ENCODE measurements at regions not wholly inside any gene's neighbourhood (a gene's known extent, or its start where the extent isn't known, plus 50 kb on each side); places are given as distances from the start of the nearest gene placed in this dataset.
A peak's percentile ranks its signal among the peaks of the same experiment; 100 is the strongest.

- POLR2A ChIA-PET (ENCODE audit: partially characterized antibody), result interaction anchor here (1.3 to 2.2 kb wide), 2 partner anchors 9 to 16 kb away, joined by 3 to 6 read pairs; no protein-coding TSS in a partner anchor
- H4K5ac ChIP-seq (ENCODE audit: insufficient read length, low read depth, low read length), result no peak overlapping the region
- no peaks in the 10 kb centered on the region for H3K23me2 ChIP-seq (ENCODE audit: low read depth, low read length)
- no peak overlapping the region for H2BK120ac ChIP-seq (replicated peaks; ENCODE audit: low read depth, low read length)
- H2BK20ac ChIP-seq (ENCODE audit: low read length), result no peak overlapping the region
- no peaks in the 10 kb centered on the region for H3K36me3 ChIP-seq (ENCODE audit: control insufficient read depth in 2 of 4, insufficient read depth in 4 of 4, low read length in 3 of 4)
- no peaks in the 10 kb centered on the region for H3K27me3 ChIP-seq (replicated peaks in 1 of 4; ENCODE audit: control insufficient read depth in 3 of 4, extremely low read depth in 1 of 4, insufficient read depth in 3 of 4, low read length in 3 of 4)
- H3K27ac ChIP-seq (ENCODE audit: low read depth, low read length), result no peak overlapping the region
- H2AFZ ChIP-seq (ENCODE audit: low read length), result no peak overlapping the region
- H3K9me3 ChIP-seq (ENCODE audit: insufficient read depth in 2 of 2, low read depth in 1 of 2, low read length in 1 of 2), result peaks cover 0 to 2% of the 10 kb centered on the region in 2 experiments; a peak in 1 of 4 replicates
- no peak overlapping the region for H3K4me2 ChIP-seq (ENCODE audit: insufficient read depth in 1 of 2, low read depth in 2 of 2, low read length in 2 of 2)
- no peak overlapping the region for H3K23ac ChIP-seq (ENCODE audit: insufficient read length)
- H4K8ac ChIP-seq (ENCODE audit: extremely low read depth, insufficient read depth, low read length), result no peak overlapping the region
- peak; percentile 11; the same call in 1 of the 2 replicates for TF ChIP-seq CREB1 (IDR thresholded peaks at IDR 0.05)
- TF ChIP-seq, protein P1, sequence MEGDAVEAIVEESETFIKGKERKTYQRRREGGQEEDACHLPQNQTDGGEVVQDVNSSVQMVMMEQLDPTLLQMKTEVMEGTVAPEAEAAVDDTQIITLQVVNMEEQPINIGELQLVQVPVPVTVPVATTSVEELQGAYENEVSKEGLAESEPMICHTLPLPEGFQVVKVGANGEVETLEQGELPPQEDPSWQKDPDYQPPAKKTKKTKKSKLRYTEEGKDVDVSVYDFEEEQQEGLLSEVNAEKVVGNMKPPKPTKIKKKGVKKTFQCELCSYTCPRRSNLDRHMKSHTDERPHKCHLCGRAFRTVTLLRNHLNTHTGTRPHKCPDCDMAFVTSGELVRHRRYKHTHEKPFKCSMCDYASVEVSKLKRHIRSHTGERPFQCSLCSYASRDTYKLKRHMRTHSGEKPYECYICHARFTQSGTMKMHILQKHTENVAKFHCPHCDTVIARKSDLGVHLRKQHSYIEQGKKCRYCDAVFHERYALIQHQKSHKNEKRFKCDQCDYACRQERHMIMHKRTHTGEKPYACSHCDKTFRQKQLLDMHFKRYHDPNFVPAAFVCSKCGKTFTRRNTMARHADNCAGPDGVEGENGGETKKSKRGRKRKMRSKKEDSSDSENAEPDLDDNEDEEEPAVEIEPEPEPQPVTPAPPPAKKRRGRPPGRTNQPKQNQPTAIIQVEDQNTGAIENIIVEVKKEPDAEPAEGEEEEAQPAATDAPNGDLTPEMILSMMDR (IDR thresholded peaks at IDR 0.05; ENCODE audit: control extremely low read depth in 1 of 3, insufficient read depth in 1 of 3, low read depth in 1 of 3, low read length in 3 of 3), result peak in 1 of 3 experiments; percentile 2; a peak in 1 of 4 replicates
- no peak for TF ChIP-seq MAFK (IDR thresholded peaks at IDR 0.05; ENCODE audit: low read depth, low read length)
- TF ChIP-seq ZNF274 (IDR thresholded peaks at IDR 0.05; ENCODE audit: borderline replicate concordance, extremely low read depth, low read length), result no peak
- H3K79me2 ChIP-seq (ENCODE audit: control insufficient read depth in 1 of 2, insufficient read depth in 2 of 2, low read length in 2 of 2), result no peaks in the 10 kb centered on the region
- no peak overlapping the region for H3K14ac ChIP-seq (ENCODE audit: insufficient read length)
- FAIRE-seq, result no peak
- H3K4me1 ChIP-seq (replicated peaks in 1 of 4; ENCODE audit: control insufficient read depth in 3 of 4, insufficient read depth in 4 of 4, low read length in 3 of 4), result no peaks in the 10 kb centered on the region
- no peaks in the 10 kb centered on the region for H3K79me1 ChIP-seq (ENCODE audit: low read depth, low read length)
- H4K91ac ChIP-seq (replicated peaks; ENCODE audit: insufficient read length, low read length), result no peak overlapping the region
- H3K4ac ChIP-seq (replicated peaks; ENCODE audit: insufficient read length, low read depth, low read length), result no peak overlapping the region
- 78% methylated on average over 8 of the region's 8 CpGs; no CpG with 5 or more reads in 1 of the 2 experiments for WGBS, 2 experiments (ENCODE audit: extremely low coverage in 1 of 2, insufficient coverage in 1 of 2, insufficient read length in 1 of 2, insufficient replicate concordance in 2 of 2, low coverage in 1 of 2, low lambda C conversion rate in 2 of 2, missing lambda C conversion rate in 1 of 2)
- no peak overlapping the region for H2AK5ac ChIP-seq (ENCODE audit: low read depth, low read length)
- H2BK5ac ChIP-seq (ENCODE audit: low read depth, low read length), result no peak overlapping the region
- no peak for DNase-seq (ENCODE audit: low read depth in 1 of 2, low spot score in 2 of 2)
- no peak overlapping the region for H3K18ac ChIP-seq (ENCODE audit: extremely low read depth, low read length)
- H3K9ac ChIP-seq (replicated peaks in 1 of 4; ENCODE audit: extremely low read depth in 1 of 4, low read depth in 3 of 4, low read length in 3 of 4), result no peak overlapping the region
- H3K4me3 ChIP-seq (ENCODE audit: extremely low read depth in 1 of 4, insufficient read depth in 2 of 4, low read depth in 3 of 4, low read length in 4 of 4), result no peak overlapping the region
- no peak overlapping the region; the same call in 1 of the 2 replicates for H2BK15ac ChIP-seq (ENCODE audit: low read length)
- H2BK12ac ChIP-seq (ENCODE audit: low read depth, low read length), result no peak overlapping the region
- CTCF ChIA-PET (ENCODE audit: partially characterized antibody), result interaction anchor here (0.8 to 6.1 kb wide), 6 partner anchors 9 to 157 kb away, joined by 3 to 49 read pairs (median 4); no protein-coding TSS in a partner anchor
- no peak overlapping the region for H3K56ac ChIP-seq (replicated peaks; ENCODE audit: insufficient read length, low read depth, low read length)
- H4K20me1 ChIP-seq (replicated peaks in 1 of 2; ENCODE audit: control insufficient read depth in 1 of 2, insufficient read depth in 2 of 2, low read length in 2 of 2), result no peaks in the 10 kb centered on the region
Measured at GRCh38 chr12:9340422-9341259, 132.4 kb upstream of the PZP start.
